Skin epidermis (tissue), 12 donors: ENCODE measurements at regions not wholly inside any gene's neighbourhood (a gene's known extent, or its start where the extent isn't known, plus 50 kb on each side); places are given as distances from the start of the nearest gene placed in this dataset.
A peak's percentile ranks its signal among the peaks of the same experiment; 100 is the strongest.
"Not testable (repeated sequence)": the region's sequence is repeated elsewhere in the genome, so short reads cannot be mapped to it uniquely, and the experiment has no call there.

Experiments
- H3K27ac ChIP-seq, 21 experiments: fragments of 200-600 bp; sonication (generic) in 11 of 21; one replicate each; pipeline ENCODE4 v1.5.0; 2020; ENCODE audit warnings: mild to moderate bottlenecking in 3 of 21, inconsistent platforms in 2 of 21, moderate library complexity in 2 of 21
- H3K4me3 ChIP-seq, 7 experiments: fragments of 200-600 bp; sonication (generic) in 2 of 7; one replicate each; pipeline ENCODE4 v1.5.0; 2020; ENCODE audit warnings: inconsistent platforms in 2 of 7, mild to moderate bottlenecking in 2 of 7, moderate library complexity in 1 of 7

DNA sequence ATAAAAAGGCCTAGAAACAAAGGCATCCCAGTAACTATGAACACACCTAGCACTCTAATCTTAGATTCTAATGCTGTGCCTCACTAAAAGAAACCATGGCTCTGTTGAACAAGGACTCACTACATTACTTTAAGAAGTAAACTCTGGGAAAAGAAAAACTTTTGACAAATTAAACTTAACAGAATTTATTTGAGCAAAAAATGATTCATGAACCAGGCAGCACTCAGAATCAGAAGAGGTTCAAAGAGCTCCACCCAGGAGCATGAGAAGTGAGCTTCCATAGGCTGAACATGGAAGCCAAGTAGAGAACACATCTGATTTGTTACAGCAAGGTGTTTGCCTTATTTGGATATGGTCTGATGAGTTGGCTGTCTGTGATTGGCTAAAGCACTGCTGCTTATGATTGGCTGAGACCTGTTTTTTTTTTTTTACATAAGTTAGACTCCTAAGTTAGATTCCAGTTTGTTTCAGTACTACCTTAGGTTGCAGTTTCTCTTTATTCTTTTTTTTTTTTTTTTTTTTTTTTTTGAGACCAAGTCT is 343.6 kb upstream of the SASH1 start:
- Histone ChIP-seq H3K27ac (no peak overlapping the region), H3K4me3 (no peak overlapping the region)

- H3K27ac ChIP-seq: no peak overlapping the region
- no peak overlapping the region for H3K4me3 ChIP-seq
These were observed 340.6 kb upstream of the SASH1 start for GRCh38 chr6:148001844-148002642.

DNA sequence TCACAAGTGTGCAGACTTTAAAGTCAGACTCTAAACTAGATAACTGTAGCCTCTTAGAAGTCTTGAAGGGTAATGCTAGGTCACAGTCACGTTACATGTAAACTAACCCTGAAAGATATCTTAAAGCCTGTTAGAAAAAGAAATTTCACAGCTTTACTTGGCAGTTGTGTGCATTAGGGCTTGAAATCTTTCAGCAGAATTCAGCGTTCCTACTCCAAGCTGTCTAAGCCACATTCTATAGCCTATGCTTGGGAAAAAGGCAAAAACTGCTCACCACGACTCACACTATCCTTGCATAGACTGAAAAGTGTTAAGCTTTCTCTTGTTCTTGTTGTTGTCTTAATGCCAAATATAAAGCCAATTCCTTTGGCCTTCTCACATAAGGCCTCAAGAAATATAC is 338.0 kb upstream of the SASH1 start:
- no peak overlapping the region for H3K27ac ChIP-seq
- H3K4me3 ChIP-seq: no peak overlapping the region

DNA sequence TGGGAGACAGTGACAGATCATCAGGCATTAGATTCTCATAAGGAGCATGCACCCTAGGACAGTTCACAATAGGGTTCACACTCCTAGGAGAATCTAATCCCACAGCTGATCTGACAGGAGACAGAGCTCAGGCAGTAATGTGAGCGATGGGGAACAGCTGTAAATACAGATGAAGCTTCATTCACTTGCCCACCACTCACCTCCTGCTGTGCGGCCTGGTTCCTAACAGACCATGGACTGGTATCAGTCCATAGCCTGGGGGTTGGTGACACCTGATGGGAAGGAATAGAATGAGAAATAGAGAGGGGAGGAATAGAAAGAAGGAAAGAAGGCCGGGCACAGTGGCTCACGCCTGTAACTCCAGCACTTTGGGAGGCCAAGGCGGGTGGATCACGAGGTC is 336.8 kb upstream of the SASH1 start:
- H3K4me3 ChIP-seq: no peak overlapping the region
- H3K27ac ChIP-seq: no peak overlapping the region

DNA sequence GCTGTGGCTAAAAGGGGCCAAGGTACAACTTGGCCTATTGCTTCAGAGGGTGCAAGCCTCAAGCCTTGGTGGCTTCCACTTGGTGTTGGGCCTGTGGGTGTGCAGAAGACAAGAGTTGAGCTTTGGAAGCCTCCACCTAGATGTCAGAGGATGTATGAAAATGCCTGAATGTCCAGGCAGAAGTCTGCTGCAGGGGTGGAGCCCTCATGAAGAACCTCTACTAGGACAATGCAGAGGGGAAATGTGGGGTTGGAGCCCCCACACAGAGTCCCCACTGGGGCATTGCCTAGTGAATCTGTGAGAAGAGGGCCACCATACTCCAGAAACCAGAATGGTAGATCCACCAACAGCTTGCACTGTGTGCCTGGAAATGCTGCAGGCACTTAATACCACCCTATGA is 332.1 kb upstream of the SASH1 start:
- H3K4me3 ChIP-seq, H3K27ac ChIP-seq: not testable (repeated sequence)

DNA sequence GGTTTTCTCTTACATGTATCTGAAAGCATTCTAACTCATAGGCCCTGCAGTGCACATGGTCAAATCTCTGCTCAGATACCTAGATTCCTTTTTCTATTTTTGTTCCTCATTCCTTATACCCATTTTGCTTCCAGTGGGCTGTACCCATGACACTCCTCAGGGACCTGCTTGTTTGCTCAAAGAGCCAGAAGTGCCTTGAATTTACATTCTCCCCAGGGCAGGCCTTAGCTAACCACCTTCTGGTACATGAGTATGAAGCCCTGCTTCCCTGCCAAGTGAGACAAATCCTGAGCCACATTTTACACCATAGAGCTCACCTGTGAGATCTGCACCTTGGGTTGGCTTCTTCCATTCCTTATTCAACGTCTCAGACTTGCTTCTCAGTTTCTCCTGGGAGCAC is 326.6 kb upstream of the SASH1 start:
- H3K4me3 ChIP-seq: no peak overlapping the region
- H3K27ac ChIP-seq: no peak overlapping the region

- Histone ChIP-seq H3K27ac (peak overlapping the region in 1 of 21 experiments; percentile 62), H3K4me3 (no peak overlapping the region)
These were observed 321.5 kb upstream of the SASH1 start for GRCh38 chr6:148021165-148021564.

GRCh38 chr6:148021699-148022098 is 320.9 kb upstream of the SASH1 start:
- Histone ChIP-seq H3K27ac (peak overlapping the region in 1 of 21 experiments; percentile 58), H3K4me3 (no peak overlapping the region)

- not testable (repeated sequence) for H3K4me3 ChIP-seq
- peak overlapping the region in 1 of 21 experiments; percentile 58 for H3K27ac ChIP-seq
These were observed 320.4 kb upstream of the SASH1 start for GRCh38 chr6:148022279-148022678.

DNA sequence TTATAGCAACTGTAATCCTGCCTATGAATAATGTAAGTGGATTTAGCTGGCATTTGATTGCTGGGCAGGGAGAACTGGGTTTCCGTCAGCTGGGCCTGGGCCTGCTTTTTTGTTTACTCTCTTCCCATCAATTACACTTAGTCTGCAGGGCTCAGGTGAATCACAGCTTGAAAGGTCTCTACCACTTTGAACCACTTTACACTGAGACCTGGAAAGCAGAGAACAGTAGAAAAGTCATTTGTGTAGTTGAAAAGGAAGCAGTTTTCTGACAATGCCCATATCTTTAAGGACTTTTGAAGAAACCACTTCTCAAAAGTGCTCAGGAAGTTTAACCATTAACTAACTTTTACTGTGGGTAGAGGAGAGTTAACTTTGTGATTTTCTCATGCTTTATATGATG is 315.4 kb upstream of the SASH1 start:
- Histone ChIP-seq H3K27ac (no peak overlapping the region), H3K4me3 (no peak overlapping the region)

DNA sequence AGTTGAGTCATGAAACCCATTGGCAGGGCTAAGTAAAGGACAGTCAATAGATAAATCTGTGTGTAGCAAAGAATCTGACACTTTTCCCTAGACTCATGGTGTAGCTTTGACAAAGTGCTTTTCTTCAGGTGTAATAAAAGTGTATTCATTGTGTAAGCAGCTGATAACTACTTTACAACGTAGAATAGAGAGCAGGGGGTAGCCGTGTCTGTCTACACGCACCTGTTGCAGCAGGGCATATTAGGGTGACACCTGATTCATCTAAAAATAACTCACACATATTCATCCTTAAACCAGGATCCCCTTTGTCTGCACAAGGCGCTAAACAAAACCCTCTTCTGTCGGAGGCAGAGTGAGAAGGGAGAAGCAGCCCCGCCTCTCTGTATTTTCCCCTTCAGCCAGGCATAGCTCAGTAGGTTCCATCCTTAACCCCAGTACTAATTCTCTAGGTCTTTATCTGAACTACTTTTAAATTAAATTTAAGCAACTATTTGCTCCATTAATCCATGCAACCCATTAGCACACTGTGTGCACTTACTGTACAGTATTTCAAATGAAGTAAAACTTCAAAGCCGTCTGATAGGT is 306.7 kb upstream of the SASH1 start:
- no peak overlapping the region for H3K4me3 ChIP-seq
- H3K27ac ChIP-seq: no peak overlapping the region

DNA sequence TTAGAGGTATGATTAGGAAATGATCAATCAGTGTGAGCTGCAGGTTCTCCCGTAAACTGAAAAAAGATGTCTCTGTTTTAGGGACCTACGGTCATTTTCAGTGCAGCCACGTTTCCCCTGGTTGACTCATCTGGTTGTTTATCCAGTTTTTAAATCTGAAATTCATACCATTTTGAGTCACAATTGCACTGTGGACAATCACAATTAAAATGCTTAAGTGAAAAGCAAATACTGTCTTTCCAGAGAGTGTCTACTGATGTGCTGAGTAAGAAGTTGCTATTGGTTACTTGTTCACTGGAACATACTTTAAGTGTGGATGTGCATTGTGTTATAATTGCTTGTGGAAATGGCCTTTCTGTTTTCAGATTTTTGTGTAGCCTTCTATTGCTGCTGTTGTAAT is 305.1 kb upstream of the SASH1 start:
- no peak overlapping the region for H3K4me3 ChIP-seq
- no peak overlapping the region for H3K27ac ChIP-seq

DNA sequence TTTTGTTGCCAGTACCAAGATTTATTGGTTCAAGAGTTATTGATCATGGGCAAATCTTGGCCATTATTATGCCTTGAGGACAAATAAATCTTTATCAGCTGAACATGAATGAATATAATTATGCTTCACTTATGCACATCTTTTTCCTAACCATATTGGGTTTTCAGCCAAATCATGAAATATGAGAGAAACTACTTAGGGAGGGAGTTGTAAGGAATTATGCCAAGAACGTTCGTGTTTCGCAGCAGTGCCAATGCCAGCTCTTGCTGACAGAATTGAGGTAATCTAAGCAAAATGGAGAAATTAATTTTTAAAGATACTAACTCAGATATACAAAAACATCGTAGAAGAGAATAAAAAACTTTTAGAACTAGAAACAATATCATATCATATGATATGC is 301.1 kb upstream of the SASH1 start:
- Histone ChIP-seq H3K4me3 (no peak overlapping the region), H3K27ac (no peak overlapping the region)

DNA sequence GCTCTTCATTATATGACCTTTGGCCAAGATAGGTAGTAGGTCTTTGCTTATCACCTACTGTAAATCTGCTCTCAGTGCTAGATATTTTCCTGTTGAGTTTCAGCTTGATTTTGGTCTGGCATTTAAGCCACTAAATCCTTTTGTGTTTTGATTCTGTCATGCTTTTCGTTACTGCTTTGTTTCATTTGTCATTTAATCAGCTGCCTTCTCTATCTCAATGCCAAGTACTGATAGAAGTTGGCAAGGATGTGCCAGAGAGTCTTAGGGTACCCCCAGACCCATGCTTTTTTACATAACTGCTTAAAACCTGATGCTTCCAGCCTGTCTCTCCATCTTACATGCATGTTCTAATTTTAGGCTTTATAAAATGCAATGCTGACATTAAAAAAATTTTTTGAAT is 300.1 kb upstream of the SASH1 start:
- Histone ChIP-seq H3K27ac (no peak overlapping the region), H3K4me3 (no peak overlapping the region)

DNA sequence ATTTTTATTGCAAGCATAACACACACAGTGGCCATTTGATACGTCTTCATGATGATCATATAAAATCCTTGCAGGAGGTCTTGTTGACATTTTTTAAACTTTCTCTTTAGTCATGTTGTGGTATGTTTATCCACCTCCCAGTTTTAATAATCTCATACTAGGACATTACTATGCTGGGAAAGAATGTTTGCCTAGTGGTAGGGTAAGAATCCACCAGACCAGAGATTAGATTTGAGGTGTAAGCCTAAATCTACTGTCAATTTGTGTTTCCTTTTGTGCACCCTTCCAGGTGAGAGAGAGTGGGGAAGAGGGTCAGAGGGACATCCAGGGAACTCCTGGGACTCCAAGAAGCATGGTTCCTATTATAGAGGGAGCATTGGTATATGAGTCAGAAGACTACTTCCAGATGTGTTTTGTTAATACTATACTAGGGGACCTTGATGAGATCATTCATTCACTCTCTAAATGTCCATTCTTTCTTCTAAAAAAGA is 298.3 kb upstream of the SASH1 start:
- no peak overlapping the region for H3K27ac ChIP-seq
- H3K4me3 ChIP-seq: no peak overlapping the region

DNA sequence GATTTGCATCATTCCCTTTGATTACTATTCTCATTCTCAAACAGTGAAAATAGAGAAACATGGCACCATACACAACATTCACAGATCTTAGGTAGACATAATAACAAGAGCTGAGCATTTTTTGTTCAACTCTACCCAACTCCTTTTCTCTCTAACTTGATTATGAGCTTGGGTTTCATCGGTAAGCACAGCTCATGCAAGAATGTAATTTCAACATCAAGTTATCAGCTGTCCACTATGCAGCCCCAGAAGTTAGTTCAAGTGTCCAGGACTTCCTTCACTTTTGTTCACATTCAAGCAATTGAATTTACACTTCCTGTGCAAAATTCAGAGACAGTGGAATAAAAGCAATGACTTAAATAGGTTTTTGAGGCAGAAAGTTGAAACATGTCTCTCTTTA is 297.7 kb upstream of the SASH1 start:
- Histone ChIP-seq H3K4me3 (no peak overlapping the region), H3K27ac (no peak overlapping the region)

- Histone ChIP-seq H3K4me3 (no peak overlapping the region), H3K27ac (no peak overlapping the region)
These were observed 289.4 kb upstream of the SASH1 start for GRCh38 chr6:148053209-148053608.

GRCh38 chr6:148053796-148054195 is 288.8 kb upstream of the SASH1 start:
- Histone ChIP-seq H3K27ac (no peak overlapping the region), H3K4me3 (no peak overlapping the region)

GRCh38 chr6:148054219-148054618 is 288.4 kb upstream of the SASH1 start:
- no peak overlapping the region for H3K4me3 ChIP-seq
- H3K27ac ChIP-seq: no peak overlapping the region

- no peak overlapping the region for H3K4me3 ChIP-seq
- H3K27ac ChIP-seq: no peak overlapping the region
These were observed 287.2 kb upstream of the SASH1 start for GRCh38 chr6:148055419-148055818.

GRCh38 chr6:148059869-148060268 is 282.8 kb upstream of the SASH1 start:
- no peak overlapping the region for H3K27ac ChIP-seq
- H3K4me3 ChIP-seq: no peak overlapping the region
